HL-60 (cell line): ENCODE measurements at regions not wholly inside any gene's neighbourhood (a gene's known extent, or its start where the extent isn't known, plus 50 kb on each side); places are given as distances from the start of the nearest gene placed in this dataset.

Experiments
- DNase-seq, 2 experiments: peaks; one replicate each; pipeline ENCODE4 v3.0.0-alpha.2; 2010 to 2020; ENCODE audit warnings: low read depth in 1 of 2, low spot score in 1 of 2
- H3K27ac ChIP-seq: fragments of 250-450 bp; sonication (Bioruptor Pico); replicated peaks from 2 replicates; pipeline ENCODE4 v1.5.1; 2020; ENCODE audit warnings: mild to moderate bottlenecking, moderate library complexity
- H3K27me3 ChIP-seq: fragments of 250-450 bp; sonication (Bioruptor Pico); 2 replicates; pipeline ENCODE4 v1.5.1; 2021; ENCODE audit warnings: mild to moderate bottlenecking, moderate library complexity; ENCODE audit not compliant: insufficient read depth, poor library complexity, severe bottlenecking
- H3K4me3 ChIP-seq: replicated peaks from 2 replicates; pipeline ENCODE4 v1.5.1; 2011; ENCODE audit warnings: mild to moderate bottlenecking, control low read depth, low read length; ENCODE audit not compliant: insufficient read depth
- CTCF ChIP-seq: IDR thresholded peaks from one replicate; pipeline ENCODE4 v1.5.1; 2011; ENCODE audit warnings: low read length, control low read depth, inconsistent platforms; ENCODE audit not compliant: insufficient read depth
- GABPA ChIP-seq: IDR thresholded peaks from 2 replicates; pipeline ENCODE4 v1.6.1; 2012; ENCODE audit warnings: low read depth
- POLR2AphosphoS5 ChIP-seq: IDR thresholded peaks from 2 replicates; pipeline ENCODE4 v1.6.1; 2012; ENCODE audit warnings: low read depth
- REST ChIP-seq: IDR thresholded peaks from 2 replicates; pipeline ENCODE4 v1.6.1; 2012; ENCODE audit warnings: low read depth; ENCODE audit not compliant: insufficient replicate concordance
- SPI1 ChIP-seq: IDR thresholded peaks from 2 replicates; pipeline ENCODE4 v1.6.1; 2012; ENCODE audit warnings: low read depth, mild to moderate bottlenecking, borderline replicate concordance

DNA sequence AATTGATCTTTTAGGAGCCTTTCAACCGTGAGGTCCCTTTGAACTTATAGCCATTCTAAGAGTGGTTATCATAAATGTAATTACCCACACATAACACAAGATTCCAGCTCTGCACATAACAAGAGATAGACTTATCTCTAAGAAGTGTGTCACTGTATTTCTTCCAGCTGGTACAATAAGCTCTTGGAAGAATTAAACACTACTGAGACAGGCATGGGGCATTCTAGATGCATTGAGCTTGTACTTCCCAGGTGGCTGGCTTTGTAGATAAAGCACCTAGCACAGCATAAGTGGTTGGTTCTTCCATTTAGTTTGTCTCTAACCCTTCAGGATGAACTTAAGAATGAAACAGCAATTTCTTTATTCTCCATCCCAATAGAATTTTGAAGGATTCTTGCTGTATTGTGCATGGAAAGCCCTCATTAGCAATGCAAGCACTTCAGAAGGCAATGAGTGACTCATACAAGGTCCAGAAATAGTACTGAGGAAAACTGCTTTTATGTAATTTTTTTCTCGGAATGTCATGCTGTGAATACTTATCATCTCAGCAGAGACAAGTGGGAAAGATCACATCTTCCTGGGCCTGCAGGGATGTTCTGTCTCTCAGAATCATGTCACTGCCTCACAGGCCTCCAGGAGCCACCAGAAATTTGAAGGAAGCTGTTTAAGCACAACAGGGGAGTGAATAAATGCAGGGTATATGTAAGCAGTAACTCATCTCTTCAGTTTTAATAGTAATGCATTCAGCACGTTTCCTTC, 91.1 kb upstream of the CD180 start:
- TF ChIP-seq SPI1 (no peak), GABPA (no peak), POLR2AphosphoS5 (no peak), REST (no peak), CTCF (no peak)
- no peak for DNase-seq
- no peaks in the 10 kb centered on the region for H3K27me3 ChIP-seq
- no peak overlapping the region for H3K27ac ChIP-seq
- no peak overlapping the region for H3K4me3 ChIP-seq

DNA sequence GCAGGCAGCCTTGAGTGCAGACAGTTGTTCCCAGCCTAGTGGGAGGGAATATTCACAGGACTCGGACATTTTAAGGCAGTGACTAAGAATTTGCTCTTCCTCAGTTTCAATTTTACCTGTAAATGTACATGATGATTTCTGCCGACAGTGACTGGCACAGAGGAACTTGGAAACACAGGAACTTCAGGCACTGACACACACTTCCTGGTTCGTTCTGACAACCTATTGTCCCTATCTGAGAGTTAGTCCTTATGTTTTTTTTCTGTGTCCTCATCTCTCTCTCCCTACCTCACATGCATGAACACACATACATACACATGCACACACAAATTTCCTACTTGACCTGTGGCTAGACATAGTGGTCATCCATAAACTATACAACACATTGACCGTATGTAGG, 89.4 kb upstream of the CD180 start:
- TF ChIP-seq CTCF = no peak
- TF ChIP-seq SPI1 = no peak
- TF ChIP-seq GABPA = no peak
- no peak for TF ChIP-seq POLR2AphosphoS5
- no peak for TF ChIP-seq REST
- Histone ChIP-seq H3K27ac (no peak overlapping the region), H3K27me3 (no peaks in the 10 kb centered on the region), H3K4me3 (no peak overlapping the region)
- DNase-seq = no peak

- no peak overlapping the region for H3K4me3 ChIP-seq
- DNase-seq = no peak
- no peaks in the 10 kb centered on the region for H3K27me3 ChIP-seq
- H3K27ac ChIP-seq = no peak overlapping the region
- TF ChIP-seq POLR2AphosphoS5 (no peak), GABPA (no peak), REST (no peak), CTCF (no peak), SPI1 (no peak)
These were observed 87.4 kb upstream of the CD180 start for GRCh38 chr5:67283988-67284487.
